Vagina (tissue), 2 donors: ENCODE measurements at regions not wholly inside any gene's neighbourhood (a gene's known extent, or its start where the extent isn't known, plus 50 kb on each side); places are given as distances from the start of the nearest gene placed in this dataset.

Experiments used
- CTCF ChIP-seq, 3 experiments: fragments of 450-650 bp in 2 of 3; fragments of 200-600 bp in 1 of 3; sonication (generic) in 1 of 3; IDR thresholded peaks; one replicate each; pipeline ENCODE4 v1.5.1; 2017 to 2019; ENCODE audit warnings: antibody characterized with exemption in 3 of 3, mild to moderate bottlenecking in 2 of 3, moderate library complexity in 2 of 3
- POLR2A ChIP-seq, 2 donors: fragments of 450-650 bp; IDR thresholded peaks; one replicate each; pipeline ENCODE4 v1.6.1; 2017; ENCODE audit warnings: antibody characterized with exemption in 2 of 2, mild to moderate bottlenecking in 2 of 2, moderate library complexity in 2 of 2
- POLR2AphosphoS5 ChIP-seq, 2 donors: sonication (generic); formaldehyde crosslinking; IDR thresholded peaks; one replicate each; pipeline ENCODE4 v1.9.0; 2017; ENCODE audit warnings: antibody characterized with exemption in 2 of 2, mild to moderate bottlenecking in 2 of 2, low read depth in 1 of 2; ENCODE audit not compliant: insufficient read depth in 1 of 2

GRCh38 chr17:73943416-73944110 lies 259.9 kb upstream of the RPL38 start:
- no peak for TF ChIP-seq CTCF (IDR thresholded peaks at IDR 0.05)
- TF ChIP-seq POLR2A (IDR thresholded peaks at IDR 0.05): no peak
- TF ChIP-seq POLR2AphosphoS5 (IDR thresholded peaks at IDR 0.05; ENCODE audit: insufficient read depth in 1 of 2, low read depth in 1 of 2): no peak
